ENCODE measurements at regions not wholly inside any gene's neighbourhood (a gene's known extent, or its start where the extent isn't known, plus 50 kb on each side); places are given as distances from the start of the nearest gene placed in this dataset.

DNA sequence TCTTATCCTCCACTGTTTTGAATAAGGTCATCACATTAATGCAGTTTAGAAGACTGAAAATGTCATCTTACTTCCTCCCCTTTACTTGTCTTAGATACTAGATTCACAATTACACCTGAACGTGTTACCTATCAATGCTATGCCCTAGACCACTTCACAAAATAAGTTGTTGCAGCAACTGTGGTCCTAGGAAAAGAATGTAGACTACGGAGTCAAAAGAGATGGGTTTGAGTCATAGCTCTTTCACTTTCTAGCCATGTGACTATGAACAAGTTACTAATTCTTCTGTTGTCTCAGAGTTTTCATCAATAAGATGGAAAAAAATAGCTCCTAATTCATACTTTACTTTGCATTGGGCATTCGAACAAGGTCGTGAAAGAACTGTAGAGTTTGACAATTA lies 164.3 kb upstream of the PREP start:
- TF ChIP-seq, protein P1, sequence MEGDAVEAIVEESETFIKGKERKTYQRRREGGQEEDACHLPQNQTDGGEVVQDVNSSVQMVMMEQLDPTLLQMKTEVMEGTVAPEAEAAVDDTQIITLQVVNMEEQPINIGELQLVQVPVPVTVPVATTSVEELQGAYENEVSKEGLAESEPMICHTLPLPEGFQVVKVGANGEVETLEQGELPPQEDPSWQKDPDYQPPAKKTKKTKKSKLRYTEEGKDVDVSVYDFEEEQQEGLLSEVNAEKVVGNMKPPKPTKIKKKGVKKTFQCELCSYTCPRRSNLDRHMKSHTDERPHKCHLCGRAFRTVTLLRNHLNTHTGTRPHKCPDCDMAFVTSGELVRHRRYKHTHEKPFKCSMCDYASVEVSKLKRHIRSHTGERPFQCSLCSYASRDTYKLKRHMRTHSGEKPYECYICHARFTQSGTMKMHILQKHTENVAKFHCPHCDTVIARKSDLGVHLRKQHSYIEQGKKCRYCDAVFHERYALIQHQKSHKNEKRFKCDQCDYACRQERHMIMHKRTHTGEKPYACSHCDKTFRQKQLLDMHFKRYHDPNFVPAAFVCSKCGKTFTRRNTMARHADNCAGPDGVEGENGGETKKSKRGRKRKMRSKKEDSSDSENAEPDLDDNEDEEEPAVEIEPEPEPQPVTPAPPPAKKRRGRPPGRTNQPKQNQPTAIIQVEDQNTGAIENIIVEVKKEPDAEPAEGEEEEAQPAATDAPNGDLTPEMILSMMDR (IDR thresholded peaks at IDR 0.05), result no peak
- no peak overlapping the region for H3K27ac ChIP-seq
- no peaks in the 10 kb centered on the region for H3K9me3 ChIP-seq
- peaks cover 0 to 3% of the 10 kb centered on the region in 2 donors for H3K4me1 ChIP-seq
- H3K27me3 ChIP-seq, result no peaks in the 10 kb centered on the region
- no peak overlapping the region for H3K4me3 ChIP-seq
- no peaks in the 10 kb centered on the region for H3K36me3 ChIP-seq
- DNase-seq (ENCODE audit: low spot score), result no peak

DNA sequence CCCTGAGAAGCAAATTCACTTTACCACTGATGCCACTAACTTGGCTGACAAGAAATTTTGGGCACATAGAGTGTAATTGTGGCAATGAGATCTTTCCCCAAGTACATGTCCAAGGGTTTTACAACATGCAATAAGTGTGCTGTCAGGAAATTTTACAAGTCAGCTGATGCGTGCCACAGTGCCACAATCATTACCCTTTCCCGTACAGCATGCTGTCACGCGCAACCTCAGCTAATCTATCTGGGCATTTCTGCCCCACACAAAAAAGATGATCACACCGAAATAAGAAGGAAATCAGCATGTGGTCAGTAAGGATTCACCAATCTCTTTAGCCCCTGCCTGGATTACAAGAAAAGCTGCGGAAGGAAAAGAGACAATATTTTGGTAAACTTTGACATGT lies 163.6 kb upstream of the PREP start:
- Histone ChIP-seq H3K27me3 (no peaks in the 10 kb centered on the region), H3K4me3 (no peak overlapping the region), H3K27ac (no peak overlapping the region), H3K9me3 (no peaks in the 10 kb centered on the region), H3K36me3 (no peaks in the 10 kb centered on the region), H3K4me1 (peaks cover 0 to 3% of the 10 kb centered on the region in 2 donors)
- no peak for DNase-seq (ENCODE audit: low spot score)
- TF ChIP-seq, protein P1 (IDR thresholded peaks at IDR 0.05), result no peak

- H3K36me3 ChIP-seq, result no peaks in the 10 kb centered on the region
- DNase-seq (ENCODE audit: low spot score), result no peak
- no peak overlapping the region for H3K4me3 ChIP-seq
- H3K4me1 ChIP-seq, result peaks cover 0 to 3% of the 10 kb centered on the region in 2 donors
- no peaks in the 10 kb centered on the region for H3K9me3 ChIP-seq
- TF ChIP-seq, protein P1 (IDR thresholded peaks at IDR 0.05), result no peak
- H3K27me3 ChIP-seq, result no peaks in the 10 kb centered on the region
- no peak overlapping the region for H3K27ac ChIP-seq
Observed at GRCh38 chr6:105564121-105564902, 161.4 kb upstream of the PREP start.

DNA sequence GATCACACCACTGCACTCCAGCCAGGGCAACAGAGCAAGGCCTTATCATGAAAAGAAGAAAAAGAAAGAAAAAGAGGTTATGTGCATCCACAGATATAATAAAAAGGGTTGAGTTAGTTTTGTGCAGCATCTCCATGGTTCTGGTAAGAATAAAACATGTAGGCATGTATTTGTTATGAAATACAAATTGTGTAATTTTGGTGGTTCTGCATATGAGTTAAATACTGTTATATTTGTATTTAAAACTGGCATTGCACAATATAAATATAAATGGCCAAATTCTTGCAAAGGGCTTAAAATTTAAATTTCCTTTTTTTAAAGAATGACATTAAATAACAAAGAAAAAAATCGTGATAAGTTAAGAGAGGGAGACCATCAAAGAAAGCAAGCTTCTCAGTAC lies 159.1 kb upstream of the PREP start:
- DNase-seq (ENCODE audit: low spot score), result no peak
- TF ChIP-seq, protein P1 (IDR thresholded peaks at IDR 0.05), result no peak
- Histone ChIP-seq H3K4me1 (no peaks in the 10 kb centered on the region), H3K4me3 (no peak overlapping the region), H3K27me3 (no peaks in the 10 kb centered on the region), H3K36me3 (no peaks in the 10 kb centered on the region), H3K9me3 (no peaks in the 10 kb centered on the region), H3K27ac (no peak overlapping the region)

DNA sequence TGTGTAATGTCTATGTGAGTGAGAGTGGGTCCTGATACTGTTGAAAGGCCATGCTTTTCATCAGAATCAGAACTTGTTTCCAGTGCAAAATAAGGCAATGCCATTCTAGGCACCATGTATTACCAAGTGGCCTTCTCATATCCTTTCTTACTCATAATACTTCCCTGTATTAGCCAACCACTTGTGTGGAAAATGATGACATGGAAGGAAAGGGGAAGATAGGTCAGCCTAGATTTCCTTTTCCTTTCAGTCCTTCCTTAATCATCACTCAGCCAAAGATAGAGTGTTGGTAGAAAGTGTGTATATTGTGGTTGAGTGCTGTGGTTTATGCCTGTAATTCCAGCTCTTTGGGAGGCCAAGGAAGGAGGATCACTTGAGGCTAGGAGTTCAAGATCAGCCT lies 158.6 kb upstream of the PREP start:
- Histone ChIP-seq H3K4me1 (no peaks in the 10 kb centered on the region), H3K36me3 (no peaks in the 10 kb centered on the region), H3K4me3 (no peak overlapping the region), H3K9me3 (no peaks in the 10 kb centered on the region), H3K27ac (no peak overlapping the region), H3K27me3 (no peaks in the 10 kb centered on the region)
- TF ChIP-seq, protein P1 (IDR thresholded peaks at IDR 0.05), result no peak
- DNase-seq (ENCODE audit: low spot score), result no peak

DNA sequence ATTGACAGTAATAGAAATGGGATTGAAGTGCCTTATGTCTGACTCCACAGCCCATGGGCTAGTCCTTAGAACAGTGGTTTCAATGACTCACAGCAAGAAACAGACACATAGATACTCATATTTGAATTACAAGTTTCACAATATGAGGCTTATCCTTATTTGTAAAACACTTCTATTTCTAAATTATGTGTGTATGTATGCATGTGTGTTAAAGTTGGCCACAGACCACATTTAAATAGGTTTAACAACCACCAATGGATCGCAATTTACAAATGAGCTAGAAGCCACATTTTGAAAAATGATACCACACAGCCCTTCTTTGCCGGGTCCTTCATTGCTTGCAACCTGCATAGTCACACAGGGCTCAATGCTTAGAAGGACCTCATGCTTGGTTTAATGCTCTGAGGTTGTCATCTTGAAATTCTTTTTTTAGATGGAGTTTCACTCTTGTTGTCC lies 157.8 kb upstream of the PREP start:
- H3K27ac ChIP-seq, result no peak overlapping the region
- H3K36me3 ChIP-seq, result no peaks in the 10 kb centered on the region
- H3K4me1 ChIP-seq, result no peaks in the 10 kb centered on the region
- H3K9me3 ChIP-seq, result no peaks in the 10 kb centered on the region
- DNase-seq (ENCODE audit: low spot score), result no peak
- TF ChIP-seq, protein P1 (IDR thresholded peaks at IDR 0.05), result no peak
- no peaks in the 10 kb centered on the region for H3K27me3 ChIP-seq
- H3K4me3 ChIP-seq, result no peak overlapping the region
